Kidney (tissue), 10 donors: ENCODE measurements at regions not wholly inside any gene's neighbourhood (a gene's known extent, or its start where the extent isn't known, plus 50 kb on each side); places are given as distances from the start of the nearest gene placed in this dataset.
"Not testable (repeated sequence)": the region's sequence is repeated elsewhere in the genome, so short reads cannot be mapped to it uniquely, and the experiment has no call there.

ENCODE experiments used
- DNase-seq, 5 donors: peaks; one replicate each; pipeline ENCODE4 v3.0.0-alpha.2; 2013 to 2020
- FAIRE-seq: peaks from 2 replicates; lab custom pipeline; 2012; peaks lifted over from hg19 to GRCh38; lab: Jason Lieb, UNC
- H3K27ac ChIP-seq, 2 donors: one replicate each; pipeline ENCODE4 v1.7.0; 2013; ENCODE audit warnings: low read depth in 2 of 2, low read length in 2 of 2, inconsistent platforms in 1 of 2
- H3K27me3 ChIP-seq: one replicate; pipeline ENCODE4 v1.7.1; 2013; ENCODE audit warnings: low read length, inconsistent platforms; ENCODE audit not compliant: control insufficient read depth, insufficient read depth
- H3K36me3 ChIP-seq, 3 donors: one replicate each; pipeline versions ENCODE4 v1.7.0 to v1.7.1; 2013; ENCODE audit warnings: low read length in 3 of 3, control low read depth in 1 of 3, inconsistent platforms in 1 of 3; ENCODE audit not compliant: insufficient read depth in 3 of 3, control insufficient read depth in 2 of 3
- H3K4me1 ChIP-seq, 3 donors: one replicate each; pipeline versions ENCODE4 v1.7.0 to v1.7.1; 2013; ENCODE audit warnings: low read length in 3 of 3, inconsistent platforms in 1 of 3, low read depth in 1 of 3; ENCODE audit not compliant: control insufficient read depth in 2 of 3, insufficient read depth in 2 of 3
- H3K4me3 ChIP-seq, 3 donors: one replicate each; pipeline versions ENCODE4 v1.7.0 to v1.8.1; 2013; ENCODE audit warnings: low read length in 3 of 3, control low read depth in 1 of 3, inconsistent platforms in 1 of 3
- H3K9ac ChIP-seq, 3 donors: one replicate each; pipeline versions ENCODE4 v1.7.0 to v1.7.1; 2013; ENCODE audit warnings: low read length in 3 of 3, control low read depth in 1 of 3, inconsistent platforms in 1 of 3
- H3K9me3 ChIP-seq, 3 donors: one replicate each; pipeline versions ENCODE4 v1.7.0 to v1.7.1; 2013; ENCODE audit warnings: low read length in 3 of 3, control low read depth in 1 of 3, inconsistent platforms in 1 of 3; ENCODE audit not compliant: control insufficient read depth in 2 of 3, insufficient read depth in 1 of 3
- intact Hi-C: fragments of 100-400 bp; cut with DNase I; formaldehyde crosslinking; loops from one replicate; pipeline ENCODE4 v1.11.1; 2022
- donor health status: control.
- donor health status: control.
- donor health status: DM: yes; HTN: yes; CAD: no.
- donor health status: Normal renal cell carcinoma (clear cell type).

DNA sequence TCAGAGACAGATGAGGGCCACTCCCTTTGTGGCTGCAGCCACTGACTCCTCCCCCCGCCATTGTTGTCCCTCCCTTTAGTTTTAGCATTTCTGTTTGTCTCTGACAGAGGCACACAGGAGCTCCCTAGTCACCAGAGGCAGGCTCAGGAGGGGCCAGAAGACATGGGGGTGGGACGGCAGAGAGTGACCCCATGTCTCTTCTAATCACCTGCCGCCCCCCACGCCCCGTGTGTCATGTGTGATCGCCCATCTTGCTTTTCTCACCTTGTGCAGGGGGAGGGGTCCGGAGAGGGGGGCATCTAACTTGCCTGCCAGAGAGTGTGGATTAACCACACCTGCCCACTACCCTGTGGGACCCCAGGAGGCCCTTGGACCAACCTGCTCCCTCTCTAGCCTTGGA lies 246.7 kb upstream of the TP53TG3C start:
- FAIRE-seq, H3K36me3 ChIP-seq, H3K27me3 ChIP-seq, H3K9ac ChIP-seq, H3K4me1 ChIP-seq, intact Hi-C loops, H3K4me3 ChIP-seq, H3K27ac ChIP-seq, DNase-seq, H3K9me3 ChIP-seq: not testable (repeated sequence)

DNA sequence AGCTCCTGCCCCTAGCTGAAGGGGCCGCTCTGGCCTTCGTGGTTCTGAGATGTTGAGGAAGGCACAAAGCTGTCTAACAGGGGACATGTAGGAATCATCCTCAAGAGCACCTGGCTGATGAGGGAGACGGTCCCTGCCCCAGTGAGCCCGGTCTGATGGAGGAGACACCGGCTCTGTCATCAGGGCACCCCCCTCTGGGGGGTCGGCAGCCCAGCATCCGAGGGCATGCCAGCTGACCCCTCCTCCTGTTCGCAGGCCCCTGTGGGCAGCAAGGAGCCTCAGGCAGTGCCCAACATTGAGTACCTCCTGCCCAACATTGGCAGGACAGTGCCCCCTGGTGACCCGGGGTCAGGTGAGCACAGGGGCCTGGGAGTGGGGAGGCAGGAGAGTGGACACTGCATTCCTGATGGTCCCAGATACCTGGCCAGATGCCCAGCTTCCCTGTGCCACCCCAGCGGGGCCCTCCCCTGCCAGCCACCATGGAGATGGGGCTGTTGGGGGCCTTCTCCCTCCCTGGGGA lies 247.9 kb upstream of the TP53TG3C start:
- H3K4me3 ChIP-seq, H3K9ac ChIP-seq, H3K4me1 ChIP-seq, H3K9me3 ChIP-seq, intact Hi-C loops, H3K27me3 ChIP-seq, DNase-seq, H3K27ac ChIP-seq, FAIRE-seq, H3K36me3 ChIP-seq: not testable (repeated sequence)

DNA sequence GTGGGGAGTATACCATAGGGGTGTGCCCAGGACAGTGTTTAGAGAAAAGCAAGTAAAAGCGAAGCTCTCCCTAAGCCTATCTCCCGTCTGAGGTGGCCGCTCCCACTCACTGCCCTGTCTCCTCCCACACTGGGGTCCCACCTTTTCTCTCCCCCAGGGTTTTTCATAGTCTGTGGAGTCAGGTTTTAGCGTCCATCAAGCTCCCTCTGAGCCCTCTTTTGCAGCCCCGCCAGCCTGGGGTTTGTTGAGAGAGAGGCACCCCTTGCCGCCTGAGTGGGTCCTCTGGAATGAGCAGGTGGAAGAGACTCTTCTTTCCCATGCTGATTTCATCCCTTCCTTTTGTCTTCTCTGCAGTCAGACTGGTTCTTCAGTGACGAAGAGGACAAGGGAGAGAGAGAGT lies 248.7 kb upstream of the TP53TG3C start:
- intact Hi-C loops, H3K9ac ChIP-seq, H3K9me3 ChIP-seq, H3K4me3 ChIP-seq, H3K27me3 ChIP-seq, FAIRE-seq, H3K27ac ChIP-seq, H3K36me3 ChIP-seq, DNase-seq, H3K4me1 ChIP-seq: not testable (repeated sequence)

DNA sequence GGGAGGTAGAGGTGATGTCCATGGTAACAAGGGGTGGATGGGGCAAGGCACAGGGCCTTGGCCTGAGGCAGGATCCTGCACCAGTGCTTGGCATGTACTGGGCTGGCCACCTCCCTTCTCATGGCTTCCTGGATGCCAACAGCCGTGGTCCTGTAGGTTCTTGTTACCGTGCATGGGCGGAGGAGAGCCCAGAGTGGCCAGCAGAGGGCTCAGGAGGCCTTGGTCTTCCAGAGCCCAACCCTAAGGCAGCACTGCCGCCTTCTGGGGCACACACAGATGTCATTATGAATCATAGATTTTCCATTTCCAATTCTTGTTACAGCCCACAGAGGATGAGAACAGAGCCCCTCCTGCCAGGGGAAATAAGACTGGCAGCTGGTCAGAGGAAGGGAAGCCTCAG lies 254.2 kb upstream of the TP53TG3C start:
- intact Hi-C loops, H3K27ac ChIP-seq, H3K9ac ChIP-seq, H3K36me3 ChIP-seq, FAIRE-seq, H3K4me3 ChIP-seq, H3K27me3 ChIP-seq, DNase-seq, H3K9me3 ChIP-seq, H3K4me1 ChIP-seq: not testable (repeated sequence)

DNA sequence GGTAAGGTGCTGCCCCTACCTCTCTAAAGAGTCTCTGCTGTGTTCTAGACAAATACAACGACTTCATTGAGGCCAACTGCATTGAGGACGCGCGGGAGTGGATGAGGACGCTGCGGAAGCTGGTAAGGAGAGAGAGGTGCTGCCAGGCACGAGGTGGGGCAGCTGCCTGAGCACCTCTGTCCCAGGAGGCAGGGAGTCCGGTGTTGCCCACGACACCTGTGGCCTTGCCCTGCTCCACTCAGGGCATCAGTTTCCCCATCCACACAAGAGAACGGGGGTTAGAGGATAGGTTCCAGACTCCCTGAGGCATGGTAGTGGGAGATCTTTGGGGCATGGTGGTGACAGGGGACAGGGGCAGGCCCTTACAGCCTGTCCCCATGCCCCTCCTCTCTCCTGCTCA lies 256.1 kb upstream of the TP53TG3C start:
- H3K27ac ChIP-seq, FAIRE-seq, H3K27me3 ChIP-seq, H3K4me3 ChIP-seq, intact Hi-C loops, DNase-seq, H3K9me3 ChIP-seq, H3K4me1 ChIP-seq, H3K36me3 ChIP-seq, H3K9ac ChIP-seq: not testable (repeated sequence)

DNA sequence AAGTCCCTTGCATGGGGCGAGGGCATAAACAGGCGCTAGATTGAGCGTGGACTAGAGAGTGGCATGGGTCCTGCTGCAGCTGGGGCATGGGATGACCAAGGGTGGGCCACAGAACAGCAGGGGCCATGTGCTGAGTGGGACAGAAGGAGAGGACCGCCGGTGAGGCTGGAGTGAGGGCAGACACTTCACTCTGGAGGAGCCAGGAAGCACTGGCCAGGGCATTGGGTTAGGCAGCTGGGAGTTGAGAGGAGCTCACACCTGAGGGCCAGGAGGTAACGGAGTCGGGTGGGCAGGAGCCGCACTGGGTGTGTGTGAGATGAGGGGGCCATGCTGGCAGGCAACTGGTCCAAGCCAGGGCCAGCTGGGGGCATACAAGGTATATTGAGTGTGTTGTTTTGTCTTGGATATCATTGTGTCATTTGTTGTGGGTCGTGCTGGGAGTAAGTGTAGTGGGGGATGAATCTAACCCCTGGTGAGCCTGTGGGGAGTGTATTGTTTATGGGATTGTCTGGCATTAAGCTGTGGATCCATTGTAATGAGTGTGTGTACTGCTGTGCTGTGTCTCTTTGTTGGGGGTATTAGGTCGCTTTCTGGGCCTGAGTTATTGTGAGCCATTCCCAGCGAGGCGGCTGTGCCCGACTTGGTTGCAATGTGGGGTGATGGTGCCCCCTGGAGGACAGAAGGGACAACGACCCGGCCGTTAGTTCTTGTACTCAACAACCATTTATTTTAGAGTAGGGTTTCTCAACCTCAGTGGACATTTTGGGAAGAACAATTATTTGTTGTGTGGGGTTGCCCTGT lies 256.5 kb upstream of the TP53TG3 start:
- H3K4me1 ChIP-seq, DNase-seq, FAIRE-seq, H3K9ac ChIP-seq, H3K9me3 ChIP-seq, intact Hi-C loops, H3K36me3 ChIP-seq, H3K27ac ChIP-seq, H3K4me3 ChIP-seq, H3K27me3 ChIP-seq: not testable (repeated sequence)

DNA sequence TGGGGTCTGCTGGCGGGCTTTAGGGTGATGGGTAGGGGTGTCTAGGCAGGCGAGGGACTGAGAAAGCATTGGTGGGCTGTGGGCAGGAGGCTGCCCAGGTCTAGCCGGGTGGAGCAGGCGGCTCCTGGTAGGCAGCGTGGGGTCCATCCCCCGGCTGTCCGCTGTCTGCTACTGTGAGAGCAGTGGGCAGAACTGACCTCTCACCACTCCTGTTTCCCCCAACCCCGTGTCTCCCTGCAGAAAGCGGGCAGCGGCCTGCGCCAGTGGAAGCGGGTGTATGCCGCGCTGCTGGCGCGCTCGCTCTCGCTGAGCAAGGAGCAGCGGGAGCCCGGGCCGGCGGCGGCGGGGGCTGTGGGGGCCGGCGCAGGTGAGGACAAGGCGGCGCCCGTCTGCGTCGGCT lies 249.2 kb upstream of the TP53TG3 start:
- intact Hi-C loops, H3K9ac ChIP-seq, H3K36me3 ChIP-seq, FAIRE-seq, DNase-seq, H3K27ac ChIP-seq, H3K27me3 ChIP-seq, H3K4me3 ChIP-seq, H3K9me3 ChIP-seq, H3K4me1 ChIP-seq: not testable (repeated sequence)

DNA sequence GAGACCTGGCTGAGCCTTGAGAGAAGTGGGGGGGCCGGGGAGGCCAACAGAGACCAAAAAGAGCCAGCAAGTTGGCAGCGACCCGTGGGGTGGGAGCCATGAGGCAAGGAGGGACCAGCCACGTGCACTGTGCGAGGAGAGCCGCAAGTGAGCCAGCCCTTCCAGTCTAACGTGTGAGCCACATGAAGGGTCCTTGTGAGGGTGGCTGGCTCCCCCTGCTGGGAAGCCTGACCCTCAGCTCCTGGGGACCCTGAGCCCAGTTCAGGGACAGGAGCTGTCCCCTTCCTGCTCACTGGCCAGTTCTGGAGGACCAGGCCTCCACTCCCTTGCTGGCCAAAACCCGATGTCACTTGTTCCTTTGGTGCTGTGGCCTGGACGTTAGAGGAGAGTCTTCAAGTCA lies 246.6 kb upstream of the TP53TG3 start:
- FAIRE-seq, result not testable (repeated sequence)

More for the DNA sequence above, 246.6 kb upstream of the TP53TG3 start:
- H3K4me3 ChIP-seq, H3K4me1 ChIP-seq, H3K36me3 ChIP-seq, H3K9ac ChIP-seq, H3K27me3 ChIP-seq, intact Hi-C loops, DNase-seq, H3K9me3 ChIP-seq, H3K27ac ChIP-seq: not testable (repeated sequence)
